ENCODE measurements at regions not wholly inside any gene's neighbourhood (a gene's known extent, or its start where the extent isn't known, plus 50 kb on each side); places are given as distances from the start of the nearest gene placed in this dataset.
"Not testable (repeated sequence)": the region's sequence is repeated elsewhere in the genome, so short reads cannot be mapped to it uniquely, and the experiment has no call there.

DNA sequence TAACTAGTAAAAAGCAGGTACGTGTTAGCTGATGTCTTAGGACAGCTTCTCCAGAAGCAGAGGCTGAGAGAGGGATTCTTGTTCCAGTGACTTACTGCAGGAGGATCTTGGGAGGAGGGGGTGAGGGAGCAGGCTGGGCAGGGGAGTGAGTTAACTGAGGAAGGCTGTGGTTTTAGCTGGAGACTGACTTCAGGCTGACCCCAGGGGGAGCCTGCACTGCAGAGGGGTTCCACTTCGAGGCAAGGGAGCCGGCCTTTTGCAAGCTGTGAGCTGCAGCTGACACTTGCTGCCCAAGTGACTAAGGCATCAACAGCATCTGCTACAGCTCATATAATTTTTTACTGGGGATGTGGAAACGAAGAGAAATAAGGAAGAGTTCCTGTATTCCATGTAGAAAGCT lies 50.4 kb upstream of the SOD1 start:
- peak; percentile 34 for DNase-seq

GRCh38 chr21:31607791-31608190 lies 51.7 kb upstream of the SOD1 start:
- no peak for DNase-seq

GRCh38 chr21:31606081-31606874 lies 53.2 kb upstream of the SOD1 start:
- DNase-seq: no peak

- DNase-seq: peak; percentile 90
These were observed 54.8 kb upstream of the SOD1 start for GRCh38 chr21:31604591-31605190.

DNA sequence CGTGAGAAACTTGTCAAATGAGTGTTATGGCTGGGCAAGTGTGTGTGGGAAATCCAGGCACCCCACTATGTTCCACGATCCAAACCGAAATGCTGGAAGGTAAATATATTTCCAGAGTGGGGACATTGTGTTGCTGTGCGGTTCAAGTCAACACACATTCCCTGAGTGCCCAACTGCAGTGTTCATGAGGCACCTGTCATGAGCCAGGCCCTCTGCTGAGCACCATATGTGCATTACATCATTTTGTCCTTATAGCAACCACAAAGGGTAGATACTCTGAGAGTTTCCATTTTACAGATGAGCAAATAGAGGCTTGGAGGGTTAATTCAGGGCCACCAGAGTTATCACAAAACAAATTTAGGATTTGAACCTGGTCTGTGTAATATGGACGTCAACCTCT lies 59.9 kb upstream of the SOD1 start:
- no peak for DNase-seq

DNA sequence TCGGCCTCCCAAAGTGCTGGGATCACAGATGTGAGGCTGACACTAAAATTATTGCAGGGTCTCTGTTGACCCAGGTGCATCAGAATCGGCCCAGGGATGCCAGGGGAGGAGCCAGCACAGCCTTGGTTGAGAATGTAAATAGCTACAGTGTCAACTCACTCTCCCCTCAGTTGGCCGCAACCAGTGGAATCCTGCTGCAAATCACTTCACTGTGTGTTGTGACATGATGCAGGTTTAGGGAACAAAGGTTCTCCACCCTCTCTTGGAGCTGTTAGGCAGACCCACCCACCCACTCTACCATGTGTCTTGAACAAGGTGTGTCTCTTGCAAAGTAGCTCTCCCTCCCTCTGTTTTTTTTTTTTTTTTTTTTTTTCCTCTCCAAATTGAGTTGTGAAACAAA lies 60.5 kb upstream of the SOD1 start:
- DNase-seq: no peak

- no peak for DNase-seq
These were observed 61.8 kb upstream of the SOD1 start for GRCh38 chr21:31597683-31598082.

DNA sequence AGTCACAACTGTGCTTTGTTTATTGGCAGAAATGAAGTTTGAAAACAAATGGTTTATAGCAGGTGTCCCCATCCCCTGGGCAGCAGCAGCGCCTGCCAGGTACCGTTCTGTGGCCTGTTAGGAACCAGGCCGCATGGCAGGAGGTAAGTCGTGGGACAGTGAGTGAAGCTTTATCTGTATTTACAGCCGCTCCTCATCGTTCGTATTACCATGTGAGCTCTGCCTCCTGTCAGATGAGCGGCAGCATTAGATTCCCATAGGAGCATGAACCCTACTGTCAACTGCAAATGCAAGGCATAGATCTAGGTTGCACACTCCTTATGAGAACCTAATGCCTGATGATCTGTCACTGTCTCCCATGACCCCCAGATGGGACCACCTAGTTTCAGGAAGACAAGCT lies 63.4 kb upstream of the SOD1 start:
- no peak for DNase-seq

DNA sequence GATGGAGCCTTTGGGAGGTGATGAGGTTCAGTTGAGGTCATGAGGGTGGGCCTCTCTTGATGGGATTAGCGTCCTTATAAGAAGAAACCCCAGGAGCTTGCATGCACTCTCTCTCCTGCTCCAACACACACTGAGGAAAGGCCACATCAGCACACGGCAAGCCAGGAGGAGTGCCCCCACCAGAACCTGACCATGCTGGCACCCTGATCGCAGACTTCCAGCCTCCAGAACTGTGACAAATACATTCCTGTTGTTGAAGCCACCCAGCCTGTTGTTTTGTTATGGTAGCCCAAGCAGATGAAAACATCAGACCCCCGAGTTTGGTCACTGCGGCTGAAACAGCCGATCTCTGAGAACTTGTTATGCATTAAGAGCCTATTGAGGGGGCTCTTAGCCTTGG lies 64.8 kb upstream of the SOD1 start:
- DNase-seq: no peak

GRCh38 chr21:31594279-31594678 lies 65.2 kb upstream of the SOD1 start:
- DNase-seq: no peak

- DNase-seq: no peak
These were observed 66.4 kb upstream of the SOD1 start for GRCh38 chr21:31592963-31593560.

- no peak for DNase-seq
These were observed 67.0 kb upstream of the SOD1 start for GRCh38 chr21:31592516-31592915.

GRCh38 chr21:31589820-31590219 lies 69.7 kb upstream of the SOD1 start:
- DNase-seq: no peak

DNA sequence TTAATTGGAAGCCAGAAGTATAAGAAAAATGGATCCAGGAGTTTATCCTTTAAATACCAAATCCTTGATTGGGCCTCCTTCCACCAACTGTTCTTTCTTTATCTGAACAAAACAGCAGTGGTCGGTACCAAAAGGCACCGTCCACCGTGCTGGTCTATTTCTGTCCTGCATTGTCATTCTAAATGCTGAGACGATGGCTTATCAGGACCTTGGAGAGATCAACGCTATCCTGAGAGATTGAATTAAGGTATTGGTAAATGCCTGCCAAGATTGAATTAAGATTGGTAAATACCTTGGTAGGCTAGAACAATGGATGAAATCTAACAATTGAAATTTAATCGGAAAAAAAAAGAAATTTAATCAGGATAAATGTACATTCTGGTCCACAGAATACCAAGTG lies 73.4 kb upstream of the SOD1 start:
- no peak for DNase-seq

DNA sequence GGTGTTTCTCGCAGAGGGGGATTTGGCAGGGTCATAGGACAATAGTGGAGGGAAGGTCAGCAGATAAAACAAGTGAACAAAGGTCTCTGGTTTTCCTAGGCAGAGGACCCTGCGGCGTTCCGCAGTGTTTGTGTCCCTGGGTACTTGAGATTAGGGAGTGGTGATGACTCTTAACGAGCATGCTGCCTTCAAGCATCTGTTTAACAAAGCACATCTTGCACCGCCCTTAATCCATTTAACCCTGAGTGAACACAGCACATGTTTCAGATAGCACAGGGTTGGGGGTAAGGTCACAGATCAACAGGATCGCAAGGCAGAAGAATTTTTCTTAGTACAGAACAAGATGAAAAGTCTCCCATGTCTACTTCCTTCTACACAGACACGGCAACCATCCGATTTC lies 75.6 kb upstream of the SOD1 start:
- DNase-seq: not testable (repeated sequence)

- DNase-seq: no peak
These were observed 76.0 kb upstream of the SOD1 start for GRCh38 chr21:31583498-31583897.

- peak; percentile 92 for DNase-seq
These were observed 78.6 kb upstream of the SOD1 start for GRCh38 chr21:31580866-31581276.

DNA sequence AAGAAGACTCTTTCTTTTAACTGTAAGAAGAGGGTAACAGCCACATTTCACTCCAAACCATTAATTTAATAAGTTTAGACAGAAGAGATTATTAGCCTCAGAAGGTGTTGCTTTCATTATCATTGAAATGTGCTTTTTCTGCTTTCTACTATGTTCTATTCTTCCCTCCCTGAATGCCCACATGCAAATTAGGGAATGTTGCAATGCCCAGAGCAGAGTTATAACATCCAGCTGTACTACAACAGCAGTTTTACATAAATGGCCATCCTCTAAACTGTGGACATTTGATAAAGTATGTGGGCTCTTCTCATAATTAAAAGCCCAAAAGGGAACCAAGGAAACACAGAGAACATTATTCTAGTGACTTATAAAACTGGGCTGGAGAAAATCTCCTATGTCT lies 82.2 kb upstream of the SOD1 start:
- DNase-seq: no peak

GRCh38 chr21:31576428-31576827 lies 83.1 kb upstream of the SOD1 start:
- no peak for DNase-seq

- DNase-seq: no peak
These were observed 86.3 kb upstream of the SOD1 start for GRCh38 chr21:31573217-31573616.

DNA sequence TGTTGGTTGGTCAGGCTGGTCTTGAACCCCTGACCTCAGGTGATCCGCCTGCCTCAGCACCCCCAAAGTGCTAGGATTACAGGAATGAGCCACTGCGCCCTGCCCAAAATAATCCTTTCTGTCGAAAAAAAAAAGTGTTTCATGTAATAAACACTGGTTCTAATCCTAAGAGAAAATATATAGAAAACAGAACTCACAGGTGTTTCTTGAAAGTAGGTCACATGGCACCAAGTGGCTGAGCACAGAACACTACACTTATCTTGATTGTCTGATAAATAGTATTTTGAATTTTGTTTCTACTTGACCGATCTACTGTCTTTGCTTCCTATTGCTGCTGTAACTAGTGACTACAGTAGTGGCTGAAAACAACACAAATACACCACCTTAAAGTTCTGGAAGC lies 87.6 kb upstream of the SOD1 start:
- no peak for DNase-seq

DNA sequence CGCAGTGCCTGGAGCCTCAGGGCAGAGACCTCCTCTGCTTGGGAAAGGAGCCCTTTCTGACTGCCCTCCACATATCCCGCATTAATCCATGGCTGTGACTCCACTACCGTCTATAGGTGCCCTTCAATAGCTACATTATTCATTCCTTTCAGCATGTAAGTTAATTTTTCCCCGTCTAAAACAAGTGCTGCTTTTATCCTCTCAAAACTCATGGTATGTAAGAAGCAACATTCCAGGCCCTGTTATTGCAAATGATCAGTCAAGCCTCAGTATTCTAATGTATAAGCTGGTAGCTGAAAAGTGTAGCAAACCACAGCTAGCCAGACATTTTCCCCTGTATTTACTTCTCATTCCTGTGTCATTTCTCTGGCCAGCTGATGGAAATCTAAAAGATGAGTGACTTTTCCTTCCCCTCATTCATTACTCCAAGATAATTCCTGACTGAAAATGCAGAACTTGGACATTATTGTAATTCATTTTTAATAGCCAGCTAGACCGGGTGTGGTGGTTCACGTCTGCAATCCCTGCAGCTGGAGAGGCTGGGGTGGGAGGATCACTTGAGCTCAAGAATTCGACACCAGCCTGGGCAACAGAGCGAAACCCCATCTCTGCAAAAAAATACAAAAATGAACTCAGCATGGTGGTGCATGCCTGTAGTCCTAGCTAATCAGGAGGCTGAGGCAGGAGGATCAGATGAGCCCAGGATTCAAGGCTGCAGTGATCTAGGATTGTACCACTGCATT lies 88.5 kb upstream of the SOD1 start:
- no peak for DNase-seq

GRCh38 chr21:31566611-31567010 lies 92.9 kb upstream of the SOD1 start:
- no peak for DNase-seq

DNA sequence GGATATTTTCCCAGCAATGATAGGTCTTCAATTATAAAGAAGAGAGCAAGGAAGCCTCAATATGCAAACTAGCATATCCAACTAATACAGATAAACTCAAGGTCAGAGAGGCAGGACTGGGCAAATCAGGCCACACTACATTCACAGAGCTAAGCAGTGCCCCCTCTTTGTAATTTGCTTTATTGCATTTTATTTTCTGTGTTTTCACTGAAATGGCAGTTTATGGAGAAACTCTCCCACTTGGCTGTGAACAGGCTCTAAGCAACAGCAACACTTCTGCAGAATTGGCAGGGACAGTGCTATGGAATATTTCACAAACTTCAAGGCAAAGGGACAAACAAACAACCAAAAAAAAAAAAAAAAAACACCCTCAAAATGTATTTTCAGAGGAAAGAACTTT lies 93.4 kb upstream of the SOD1 start:
- DNase-seq: peak; percentile 19

Data from eye (tissue), 1 donor.